Astrocyte (in vitro differentiated cells and primary cell): ENCODE measurements at regions not wholly inside any gene's neighbourhood (a gene's known extent, or its start where the extent isn't known, plus 50 kb on each side); places are given as distances from the start of the nearest gene placed in this dataset.

Experiments
- CTCF ChIP-seq: IDR thresholded peaks from 2 replicates; pipeline ENCODE4 v1.5.1; 2011; ENCODE audit warnings: low read depth, mild to moderate bottlenecking, inconsistent platforms, low read length, moderate library complexity; ENCODE audit not compliant: insufficient read depth
- EZH2 ChIP-seq: IDR thresholded peaks from 2 replicates; pipeline ENCODE4 v1.6.1; 2012; ENCODE audit warnings: mild to moderate bottlenecking, low read length, inconsistent platforms; ENCODE audit not compliant: insufficient read depth

GRCh38 chr20:57849121-57849520 is 139.3 kb upstream of the PMEPA1 start:
- TF ChIP-seq CTCF (no peak), EZH2 (no peak)
